Upper lobe of left lung (tissue), 4 donors: ENCODE measurements at regions not wholly inside any gene's neighbourhood (a gene's known extent, or its start where the extent isn't known, plus 50 kb on each side); places are given as distances from the start of the nearest gene placed in this dataset.
"Not testable (repeated sequence)": the region's sequence is repeated elsewhere in the genome, so short reads cannot be mapped to it uniquely, and the experiment has no call there.

Experiments
- CTCF ChIP-seq, 6 experiments: fragments of 450-650 bp in 4 of 6; fragments of 200-600 bp in 2 of 6; sonication (generic) in 2 of 6; IDR thresholded peaks; one replicate each; pipeline ENCODE4 v1.5.1; 2016 to 2019; ENCODE audit warnings: antibody characterized with exemption in 6 of 6
- EP300 ChIP-seq, 4 donors: sonication (generic); formaldehyde crosslinking; IDR thresholded peaks; one replicate each; pipeline ENCODE4 v1.5.1; 2017; ENCODE audit warnings: antibody characterized with exemption in 4 of 4, control low read depth in 2 of 4
- POLR2A ChIP-seq, 4 donors: fragments of 450-650 bp; IDR thresholded peaks; one replicate each; pipeline ENCODE4 v1.5.1; 2016 to 2017; ENCODE audit warnings: antibody characterized with exemption in 4 of 4, mild to moderate bottlenecking in 2 of 4
- POLR2AphosphoS5 ChIP-seq, 2 donors: sonication (generic); formaldehyde crosslinking; IDR thresholded peaks; one replicate each; pipeline ENCODE4 v1.5.1; 2017; ENCODE audit warnings: antibody characterized with exemption in 2 of 2

GRCh38 chr2:220758376-220758775 is 813.7 kb downstream of the EPHA4 start:
- not testable (repeated sequence) for TF ChIP-seq POLR2A, EP300, CTCF, POLR2AphosphoS5 (IDR thresholded peaks at IDR 0.05)
